Panc1 (cell line): ENCODE measurements at regions not wholly inside any gene's neighbourhood (a gene's known extent, or its start where the extent isn't known, plus 50 kb on each side); places are given as distances from the start of the nearest gene placed in this dataset.

ENCODE experiments used
- ATAC-seq: fragments of 200-7000 bp; cut with Tn5 transposase; 2 replicates; pipeline ENCODE4 v1.9.1; 2020; ENCODE audit warnings: mild to moderate bottlenecking, moderate library complexity
- BruUV-seq: library from RNA; stranded (reverse); fragments of 400-500 nt; replicated peaks from 2 replicates; lab custom pipeline; 2021; lab: Mats Ljungman, UMichigan
- CTCF ChIA-PET: fragments of 300-600 bp; sonication (Branson Sonifier 250); formaldehyde crosslinking; loops from one replicate; lab custom pipeline; 2022; ENCODE audit warnings: antibody characterized with exemption; lab: Charles Lee
- POLR2A ChIA-PET: fragments of 300-600 bp; sonication (Branson Sonifier 250); formaldehyde crosslinking; loops from one replicate; lab custom pipeline; 2022; ENCODE audit warnings: antibody characterized with exemption; lab: Charles Lee
- DNase-seq: peaks from one replicate; pipeline ENCODE4 v3.0.0-alpha.2; 2010; ENCODE audit warnings: low read depth, low spot score
- H3K27ac ChIP-seq: 2 replicates; pipeline ENCODE4 v1.5.1; 2011; ENCODE audit warnings: mild to moderate bottlenecking, low read length, inconsistent platforms
- H3K27me3 ChIP-seq: fragments of 200-500 bp; sonication (Bioruptor generic); 2 replicates; pipeline ENCODE4 v1.6.0; 2014; ENCODE audit warnings: low read length, inconsistent platforms; ENCODE audit not compliant: control insufficient read depth, insufficient read depth
- H3K36me3 ChIP-seq: fragments of 200-500 bp; sonication (Bioruptor generic); 2 replicates; pipeline ENCODE4 v1.5.1; 2014; ENCODE audit warnings: inconsistent platforms, mild to moderate bottlenecking, low read length, moderate library complexity; ENCODE audit not compliant: control insufficient read depth, insufficient read depth
- H3K4me1 ChIP-seq: 2 replicates; pipeline ENCODE4 v1.5.1; 2011; ENCODE audit warnings: inconsistent platforms, mild to moderate bottlenecking, low read length, moderate library complexity; ENCODE audit not compliant: control insufficient read depth, insufficient read depth
- H3K4me3 ChIP-seq, 2 experiments: 2 replicates each; pipeline ENCODE4 v1.5.1; 2011 to 2012; ENCODE audit warnings: low read depth in 2 of 2, low read length in 2 of 2, mild to moderate bottlenecking in 2 of 2, inconsistent platforms in 1 of 2, moderate library complexity in 1 of 2
- H3K9me3 ChIP-seq: fragments of 200-500 bp; sonication (Bioruptor generic); 2 replicates; pipeline ENCODE4 v1.5.1; 2014; ENCODE audit warnings: low read depth, mild to moderate bottlenecking, inconsistent platforms, low read length, moderate library complexity; ENCODE audit not compliant: control insufficient read depth, insufficient read depth
- CTCF ChIP-seq: fragments of 450-650 bp; IDR thresholded peaks from 2 replicates; pipeline ENCODE4 v1.5.1; 2017; ENCODE audit warnings: mild to moderate bottlenecking
- POLR2AphosphoS5 ChIP-seq: IDR thresholded peaks from 2 replicates; pipeline ENCODE4 v1.6.1; 2012; ENCODE audit warnings: mild to moderate bottlenecking, low read depth, low read length, moderate library complexity
- REST ChIP-seq, 2 experiments: IDR thresholded peaks; 2 replicates each; pipeline ENCODE4 v1.6.1; 2011 to 2012; ENCODE audit warnings: low read depth in 2 of 2, control low read depth in 1 of 2, low read length in 1 of 2, mild to moderate bottlenecking in 1 of 2, moderate library complexity in 1 of 2; ENCODE audit not compliant: insufficient read depth in 1 of 2
- SIN3A ChIP-seq: IDR thresholded peaks from 2 replicates; pipeline ENCODE4 v1.6.1; 2012; ENCODE audit warnings: low read depth, mild to moderate bottlenecking, low read length, moderate library complexity, borderline replicate concordance; ENCODE audit not compliant: insufficient read depth
- TCF7L2 ChIP-seq: IDR thresholded peaks from 2 replicates; pipeline ENCODE4 v1.6.1; 2011; ENCODE audit warnings: mild to moderate bottlenecking, low read depth, low read length, inconsistent platforms
- in situ Hi-C: cut with HindIII; loops from 2 replicates; pipeline ENCODE4 v1.10.0; 2016; ENCODE audit warnings: low sequenced_read_pairs, low pct_unique_long_range_greater_than_20kb
- intact Hi-C: fragments of 100-400 bp; cut with micrococcal nuclease; formaldehyde crosslinking; loops from one replicate; pipeline ENCODE4 v1.10.0; 2022; ENCODE audit not compliant: unreplicated experiment

GRCh38 chr18:51614033-51614432 lies 416.6 kb upstream of the MEX3C start:
- POLR2A ChIA-PET: no interaction called here
- intact Hi-C loops: no loop called here

GRCh38 chr18:51614967-51615571 lies 417.6 kb upstream of the MEX3C start:
- Histone ChIP-seq H3K36me3 (no peaks in the 10 kb centered on the region), H3K9me3 (no peaks in the 10 kb centered on the region), H3K4me3 (no peak overlapping the region), H3K27ac (no peak overlapping the region), H3K27me3 (no peaks in the 10 kb centered on the region), H3K4me1 (no peaks in the 10 kb centered on the region)
- ATAC-seq (no peak), DNase-seq (no peak)
- in situ Hi-C loops: no loop called here
- POLR2A ChIA-PET: no interaction called here
- TF ChIP-seq POLR2AphosphoS5: no peak
- TF ChIP-seq REST (IDR thresholded peaks at IDR 0.05; ENCODE audit: insufficient read depth in 1 of 2, low read depth in 2 of 2, low read length in 1 of 2): no peak
- TF ChIP-seq CTCF: no peak
- TF ChIP-seq SIN3A: no peak
- no peak for TF ChIP-seq TCF7L2
- no TSS peak for BruUV-seq
- intact Hi-C loops: no loop called here
- CTCF ChIA-PET: no interaction called here

More at GRCh38 chr18:51614033-51614432, 416.6 kb upstream of the MEX3C start:
- no peaks in the 10 kb centered on the region for H3K27me3 ChIP-seq
- H3K27ac ChIP-seq: no peak overlapping the region
- DNase-seq: peak; percentile 0
- H3K4me1 ChIP-seq: no peaks in the 10 kb centered on the region
- TF ChIP-seq POLR2AphosphoS5: no peak
- no peak for TF ChIP-seq TCF7L2
- TF ChIP-seq SIN3A: no peak
- TF ChIP-seq CTCF: no peak
- no peak for TF ChIP-seq REST (IDR thresholded peaks at IDR 0.05; ENCODE audit: insufficient read depth in 1 of 2, low read depth in 2 of 2, low read length in 1 of 2)
- in situ Hi-C loops: no loop called here
- no peak overlapping the region for H3K4me3 ChIP-seq
- no peaks in the 10 kb centered on the region for H3K36me3 ChIP-seq
- no peaks in the 10 kb centered on the region for H3K9me3 ChIP-seq
- CTCF ChIA-PET: no interaction called here
- BruUV-seq: no TSS peak
- ATAC-seq: no peak; the same call in 1 of the 2 replicates
